ENCODE measurements at regions not wholly inside any gene's neighbourhood (a gene's known extent, or its start where the extent isn't known, plus 50 kb on each side); places are given as distances from the start of the nearest gene placed in this dataset.

- DNase-seq = no peak
- no peak overlapping the region for H3K9ac ChIP-seq (ENCODE audit: low read depth in 2 of 2, low read length in 2 of 2)
- no peaks in the 10 kb centered on the region for H3K4me1 ChIP-seq
- no peaks in the 10 kb centered on the region for H3K27me3 ChIP-seq
- intact Hi-C loops (cut with DNase I) = no loop called here
- no peak overlapping the region for H3K27ac ChIP-seq
- H3K36me3 ChIP-seq = no peaks in the 10 kb centered on the region
- no peaks in the 10 kb centered on the region for H3K9me3 ChIP-seq
- H3K4me3 ChIP-seq = no peak overlapping the region
- no peak for TF ChIP-seq CTCF (IDR thresholded peaks at IDR 0.05)
Observed at GRCh38 chr4:154132406-154132805, 343.5 kb upstream of the SFRP2 start.

DNA sequence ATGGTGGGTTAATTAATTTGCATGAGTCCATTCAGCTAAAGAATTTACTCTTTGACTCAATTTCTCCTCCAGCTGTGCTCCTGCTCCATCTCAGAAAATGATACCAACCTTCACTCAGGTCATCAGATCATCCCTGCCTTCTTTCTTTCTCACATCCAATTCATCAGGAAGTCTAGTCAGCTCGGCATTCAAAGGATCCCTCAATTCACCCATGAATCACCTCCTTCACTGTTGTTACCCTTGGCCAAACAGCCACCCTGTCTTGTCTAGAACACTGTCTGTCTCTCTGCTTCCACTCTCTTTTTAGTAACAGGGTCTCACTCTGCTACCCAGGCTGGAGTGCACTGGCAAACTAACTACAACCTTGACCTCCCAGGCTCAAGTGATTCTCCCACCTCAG lies 337.4 kb upstream of the SFRP2 start:
- TF ChIP-seq CTCF (IDR thresholded peaks at IDR 0.05) = no peak
- Histone ChIP-seq H3K4me3 (no peak overlapping the region), H3K9me3 (no peaks in the 10 kb centered on the region), H3K4me1 (no peaks in the 10 kb centered on the region), H3K36me3 (no peaks in the 10 kb centered on the region), H3K27ac (no peak overlapping the region), H3K27me3 (no peaks in the 10 kb centered on the region), H3K9ac (ENCODE audit: low read depth in 2 of 2, low read length in 2 of 2) (no peak overlapping the region)
- no peak for DNase-seq
- intact Hi-C loops (cut with DNase I) = no loop called here

DNA sequence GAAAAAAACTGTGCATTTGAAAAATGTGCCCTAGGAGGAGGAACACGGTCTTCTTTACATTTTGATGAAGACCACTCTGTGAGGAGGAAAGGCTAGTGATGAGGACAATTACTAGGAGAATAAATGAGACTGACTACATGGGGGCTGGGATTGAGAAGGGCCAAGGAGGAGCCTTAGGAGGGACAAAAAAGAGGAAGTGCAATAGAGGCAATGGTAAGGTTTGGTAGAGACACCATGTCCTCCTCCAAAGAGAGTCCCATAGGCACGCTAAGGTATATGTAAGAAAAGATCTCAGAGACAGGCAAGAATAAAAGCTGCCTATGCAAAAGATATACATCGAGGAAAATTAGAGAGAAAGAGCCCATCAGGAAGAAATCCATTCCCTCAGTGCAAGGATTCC lies 336.5 kb upstream of the SFRP2 start:
- Histone ChIP-seq H3K36me3 (no peaks in the 10 kb centered on the region), H3K27ac (no peak overlapping the region), H3K9ac (ENCODE audit: low read depth in 2 of 2, low read length in 2 of 2) (no peak overlapping the region), H3K9me3 (no peaks in the 10 kb centered on the region), H3K4me1 (no peaks in the 10 kb centered on the region), H3K27me3 (no peaks in the 10 kb centered on the region), H3K4me3 (no peak overlapping the region)
- intact Hi-C loops (cut with DNase I) = no loop called here
- no peak for DNase-seq
- TF ChIP-seq CTCF (IDR thresholded peaks at IDR 0.05) = no peak

DNA sequence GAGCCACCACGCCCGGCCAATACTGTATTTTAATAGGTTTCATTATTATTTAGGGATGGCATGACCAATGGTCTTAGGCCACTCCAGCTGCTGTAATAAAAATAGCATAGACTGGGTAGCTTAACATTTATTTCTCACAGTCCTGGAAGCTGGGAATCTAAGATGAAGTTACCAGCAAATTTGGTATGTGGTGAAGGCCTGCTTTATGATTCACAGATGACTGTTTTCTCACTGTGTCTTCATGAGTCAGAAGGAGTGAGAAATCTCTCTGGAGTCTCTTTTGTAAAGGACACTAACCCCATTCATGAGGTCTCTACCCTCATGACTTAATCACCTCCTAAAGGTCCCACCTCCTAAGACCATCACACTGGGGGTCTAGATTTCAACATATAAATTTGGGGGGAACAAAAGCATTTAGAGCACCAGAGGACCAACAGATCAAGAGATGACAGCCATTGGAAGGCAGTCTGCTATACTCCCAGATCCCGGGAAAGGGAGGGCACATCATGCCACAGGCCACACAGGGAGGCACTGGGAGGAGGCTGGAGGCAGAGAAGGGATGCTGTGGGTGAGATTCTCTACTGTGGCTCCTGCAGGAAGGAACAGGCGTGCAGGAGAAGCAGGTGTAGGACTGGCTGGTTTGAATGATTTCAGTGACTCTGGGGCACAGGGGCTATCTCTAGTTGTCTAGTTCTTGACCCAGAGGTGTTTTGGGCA lies 335.8 kb upstream of the SFRP2 start:
- Histone ChIP-seq H3K9me3 (no peaks in the 10 kb centered on the region), H3K9ac (ENCODE audit: low read depth in 2 of 2, low read length in 2 of 2) (no peak overlapping the region), H3K27ac (no peak overlapping the region), H3K4me1 (no peaks in the 10 kb centered on the region), H3K4me3 (no peak overlapping the region), H3K36me3 (no peaks in the 10 kb centered on the region), H3K27me3 (no peaks in the 10 kb centered on the region)
- TF ChIP-seq CTCF (IDR thresholded peaks at IDR 0.05) = no peak
- intact Hi-C loops (cut with DNase I) = no loop called here
- no peak for DNase-seq

DNA sequence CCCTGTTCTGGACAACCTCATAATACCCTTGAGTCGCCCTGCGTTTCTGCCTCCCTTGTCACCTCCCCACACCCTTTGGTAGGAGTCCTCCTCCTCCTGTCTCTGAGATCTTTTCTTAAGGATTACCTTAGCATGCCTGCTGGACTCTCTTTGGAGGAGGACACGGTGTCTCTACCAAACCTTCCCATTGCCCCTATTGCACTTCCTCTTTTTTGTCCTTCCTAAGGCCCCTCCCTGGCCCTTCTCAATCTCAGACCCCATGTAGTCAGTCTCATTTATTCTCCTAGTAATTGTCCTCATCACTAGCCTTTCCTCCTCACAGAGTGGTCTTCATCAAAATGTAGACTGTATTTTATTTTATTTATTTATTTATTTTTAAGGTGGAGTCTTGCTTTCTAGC lies 335.0 kb upstream of the SFRP2 start:
- no peak for TF ChIP-seq CTCF (IDR thresholded peaks at IDR 0.05)
- no peaks in the 10 kb centered on the region for H3K9me3 ChIP-seq
- no peaks in the 10 kb centered on the region for H3K27me3 ChIP-seq
- intact Hi-C loops (cut with DNase I) = no loop called here
- no peaks in the 10 kb centered on the region for H3K4me1 ChIP-seq
- no peak overlapping the region for H3K9ac ChIP-seq (ENCODE audit: low read depth in 2 of 2, low read length in 2 of 2)
- no peak overlapping the region for H3K4me3 ChIP-seq
- no peaks in the 10 kb centered on the region for H3K36me3 ChIP-seq
- H3K27ac ChIP-seq = no peak overlapping the region
- no peak for DNase-seq
